ENCODE measurements at regions not wholly inside any gene's neighbourhood (a gene's known extent, or its start where the extent isn't known, plus 50 kb on each side); places are given as distances from the start of the nearest gene placed in this dataset.

DNA sequence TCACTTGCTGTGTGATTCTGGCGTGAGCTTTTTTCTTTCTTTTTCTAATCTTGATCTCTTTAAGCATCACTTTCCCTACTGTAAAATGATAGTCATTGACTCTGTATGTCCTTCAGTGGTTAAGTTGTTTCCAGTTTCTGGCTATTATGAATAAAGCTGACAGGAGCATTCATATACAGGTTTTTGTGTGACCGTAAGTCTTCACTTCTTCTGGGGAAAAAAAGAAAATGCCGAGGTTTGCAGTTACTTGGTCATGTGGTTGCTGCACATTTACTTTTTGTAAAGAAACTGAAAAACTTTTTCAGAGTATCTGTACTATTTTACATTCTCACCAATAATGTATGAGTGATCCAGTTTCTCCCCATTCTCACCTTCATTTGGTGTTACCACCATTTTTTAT is 247.4 kb upstream of the RBMS3 start:
- no peak for TF ChIP-seq CTCF (IDR thresholded peaks at IDR 0.05; ENCODE audit: insufficient read depth, low read depth, low read length)
- no peak for DNase-seq (ENCODE audit: low read depth)
- no peak overlapping the region for H3K4me3 ChIP-seq (ENCODE audit: low read depth, low read length)

- no peak for TF ChIP-seq CTCF (IDR thresholded peaks at IDR 0.05; ENCODE audit: insufficient read depth, low read depth, low read length)
- H3K4me3 ChIP-seq (ENCODE audit: low read depth, low read length): no peak overlapping the region
- no peak for DNase-seq (ENCODE audit: low read depth)
Observed at GRCh38 chr3:29050155-29050554, 230.7 kb upstream of the RBMS3 start.

DNA sequence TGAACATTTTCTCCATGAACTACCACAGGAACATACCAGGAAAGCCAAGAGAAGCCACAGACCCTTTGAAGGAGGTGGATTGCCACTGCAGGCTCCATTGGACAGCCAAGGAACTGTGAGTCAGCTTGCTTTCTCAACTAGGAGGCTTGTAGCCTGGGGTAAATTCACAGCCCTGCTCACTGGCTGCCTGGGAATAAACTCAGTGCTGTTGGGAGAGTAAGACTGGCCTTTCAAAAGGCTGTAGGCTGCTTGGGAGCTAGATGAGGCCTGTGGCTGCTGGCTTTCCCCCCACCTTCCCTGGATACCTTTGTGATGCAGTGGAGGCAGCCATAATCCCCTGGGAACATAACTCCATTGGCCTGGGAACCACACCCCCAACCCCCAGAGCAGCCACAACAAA is 223.5 kb upstream of the RBMS3 start:
- H3K4me3 ChIP-seq (ENCODE audit: low read depth, low read length): no peak overlapping the region
- no peak for TF ChIP-seq CTCF (IDR thresholded peaks at IDR 0.05; ENCODE audit: insufficient read depth, low read depth, low read length)
- peak; percentile 44 for DNase-seq (ENCODE audit: low read depth)

- DNase-seq (ENCODE audit: low read depth): peak; percentile 92
- TF ChIP-seq CTCF (IDR thresholded peaks at IDR 0.05; ENCODE audit: insufficient read depth, low read depth, low read length): no peak
- no peak overlapping the region for H3K4me3 ChIP-seq (ENCODE audit: low read depth, low read length)
Observed at GRCh38 chr3:29064085-29064484, 216.8 kb upstream of the RBMS3 start.

DNA sequence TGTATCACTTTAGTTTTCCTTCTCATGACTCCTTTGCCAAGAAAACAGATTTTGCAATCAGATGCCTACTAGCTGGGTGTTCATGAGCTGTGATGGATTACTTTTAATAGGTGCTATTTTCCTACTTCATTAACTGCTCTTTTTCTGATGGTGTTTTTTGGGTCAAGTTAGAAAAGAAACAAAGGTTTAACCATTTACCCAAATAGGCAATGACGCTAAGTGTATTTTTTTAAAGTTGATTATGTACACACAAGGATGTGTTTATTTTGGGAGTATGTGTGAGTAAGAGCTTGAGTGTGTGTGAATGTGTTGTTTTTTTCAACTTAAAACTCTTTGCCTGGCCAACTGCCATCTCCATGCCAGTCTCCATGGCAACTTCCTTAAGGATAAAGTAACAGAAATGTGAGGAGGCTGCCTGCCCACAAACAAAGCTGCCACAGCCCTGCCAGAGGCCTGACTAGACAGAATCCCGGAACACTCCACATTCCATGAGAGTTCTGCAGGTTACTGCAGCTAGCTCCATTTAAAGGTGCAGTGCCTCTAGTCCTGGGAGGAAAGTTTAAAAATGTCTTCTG is 215.6 kb upstream of the RBMS3 start:
- H3K4me3 ChIP-seq (ENCODE audit: low read depth, low read length): no peak overlapping the region
- no peak for TF ChIP-seq CTCF (IDR thresholded peaks at IDR 0.05; ENCODE audit: insufficient read depth, low read depth, low read length)
- DNase-seq (ENCODE audit: low read depth): peak; percentile 95

DNA sequence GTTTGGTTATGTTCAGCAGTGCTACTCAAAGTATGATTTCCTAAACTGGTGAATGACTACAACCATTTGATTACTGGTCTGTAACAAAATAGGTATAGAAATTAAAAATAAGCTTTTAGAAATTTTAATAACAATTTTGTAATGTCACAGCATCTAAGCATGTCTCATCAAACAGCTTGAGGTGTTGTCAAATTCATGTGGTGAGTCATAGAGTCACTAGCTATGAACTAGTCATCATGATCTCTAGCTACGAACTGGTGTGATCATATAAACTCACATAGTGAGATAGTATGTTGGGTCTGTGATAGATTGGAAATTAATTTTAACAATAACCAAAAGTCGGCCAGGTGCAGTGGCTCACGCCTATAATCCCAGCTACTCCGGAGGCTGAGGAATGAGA is 213.9 kb upstream of the RBMS3 start:
- TF ChIP-seq CTCF (IDR thresholded peaks at IDR 0.05; ENCODE audit: insufficient read depth, low read depth, low read length): no peak
- no peak overlapping the region for H3K4me3 ChIP-seq (ENCODE audit: low read depth, low read length)
- peak; percentile 14 for DNase-seq (ENCODE audit: low read depth)

DNA sequence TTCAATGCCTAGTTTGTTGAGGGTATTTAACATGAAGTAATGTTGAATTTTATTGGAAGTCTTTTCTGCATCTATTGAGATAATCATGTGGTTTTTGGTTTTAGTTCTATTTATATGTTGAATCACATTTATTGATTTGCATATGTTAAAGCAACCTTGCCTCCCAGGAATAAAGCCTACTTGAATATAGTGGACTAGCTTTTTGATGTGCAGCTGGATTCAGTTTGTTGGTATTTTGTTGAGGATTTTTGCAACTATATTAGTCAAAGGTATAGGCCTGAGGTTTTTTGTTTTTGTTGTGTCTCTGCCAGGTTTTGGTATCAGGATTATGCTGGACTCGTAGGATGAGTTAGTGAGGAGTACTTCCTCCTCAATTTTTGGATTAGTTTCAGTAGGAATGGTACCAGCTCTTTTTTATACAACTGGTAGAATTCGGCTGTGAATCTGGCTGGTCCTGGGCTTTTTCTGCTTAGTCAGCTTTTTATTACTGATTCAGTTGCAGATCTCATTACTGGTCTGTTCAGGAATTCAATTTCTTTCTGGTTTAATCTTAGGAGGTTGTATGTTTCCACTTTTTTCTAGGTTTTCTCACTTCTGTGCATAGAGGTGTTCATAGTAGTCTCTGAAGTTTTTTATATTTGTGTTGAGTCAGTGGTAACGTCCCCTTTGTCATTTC is 209.8 kb upstream of the RBMS3 start:
- no peak for TF ChIP-seq CTCF (IDR thresholded peaks at IDR 0.05; ENCODE audit: insufficient read depth, low read depth, low read length)
- no peak overlapping the region for H3K4me3 ChIP-seq (ENCODE audit: low read depth, low read length)
- no peak for DNase-seq (ENCODE audit: low read depth)
